ENCODE measurements at regions not wholly inside any gene's neighbourhood (a gene's known extent, or its start where the extent isn't known, plus 50 kb on each side); places are given as distances from the start of the nearest gene placed in this dataset.

DNA sequence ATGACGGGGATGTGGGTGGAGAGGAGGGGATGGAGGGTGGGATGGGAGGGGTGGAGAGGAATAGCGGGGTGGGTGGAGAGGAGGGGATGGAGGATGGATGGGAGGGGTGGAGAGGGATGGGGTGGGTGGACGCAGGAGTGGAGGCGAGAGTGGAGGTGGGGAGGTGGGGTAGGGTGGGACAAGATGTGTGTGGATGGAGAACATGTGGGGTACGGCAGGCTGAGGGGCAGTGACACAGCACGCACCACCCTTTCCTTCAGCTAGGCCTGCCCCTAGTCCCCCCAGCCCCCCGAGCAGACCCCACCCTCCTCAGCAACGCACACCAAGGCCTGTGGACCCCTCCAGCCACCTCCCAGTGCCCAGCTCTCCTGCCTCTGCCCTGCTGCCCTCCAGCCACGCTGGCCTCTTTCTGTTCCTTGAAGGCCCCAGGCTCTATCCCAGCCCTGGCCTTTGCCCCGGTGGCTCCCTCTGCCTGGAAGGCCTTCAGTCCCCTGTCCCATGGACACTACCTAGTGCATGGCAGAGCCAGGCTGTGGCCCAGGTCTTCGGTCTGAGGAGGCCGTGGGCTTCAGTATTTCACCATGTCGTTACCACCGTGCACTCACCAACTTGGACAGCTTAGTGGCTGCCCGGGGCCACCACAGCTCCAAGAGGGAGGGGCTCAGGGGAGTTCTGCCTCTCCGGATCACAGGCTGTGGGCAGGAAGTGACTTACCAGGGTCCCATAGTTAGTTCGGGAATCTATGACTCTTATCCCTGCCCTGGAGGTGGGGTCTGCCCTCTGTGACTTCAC, 78.4 kb upstream of the PMEPA1 start:
- TF ChIP-seq, protein P1, sequence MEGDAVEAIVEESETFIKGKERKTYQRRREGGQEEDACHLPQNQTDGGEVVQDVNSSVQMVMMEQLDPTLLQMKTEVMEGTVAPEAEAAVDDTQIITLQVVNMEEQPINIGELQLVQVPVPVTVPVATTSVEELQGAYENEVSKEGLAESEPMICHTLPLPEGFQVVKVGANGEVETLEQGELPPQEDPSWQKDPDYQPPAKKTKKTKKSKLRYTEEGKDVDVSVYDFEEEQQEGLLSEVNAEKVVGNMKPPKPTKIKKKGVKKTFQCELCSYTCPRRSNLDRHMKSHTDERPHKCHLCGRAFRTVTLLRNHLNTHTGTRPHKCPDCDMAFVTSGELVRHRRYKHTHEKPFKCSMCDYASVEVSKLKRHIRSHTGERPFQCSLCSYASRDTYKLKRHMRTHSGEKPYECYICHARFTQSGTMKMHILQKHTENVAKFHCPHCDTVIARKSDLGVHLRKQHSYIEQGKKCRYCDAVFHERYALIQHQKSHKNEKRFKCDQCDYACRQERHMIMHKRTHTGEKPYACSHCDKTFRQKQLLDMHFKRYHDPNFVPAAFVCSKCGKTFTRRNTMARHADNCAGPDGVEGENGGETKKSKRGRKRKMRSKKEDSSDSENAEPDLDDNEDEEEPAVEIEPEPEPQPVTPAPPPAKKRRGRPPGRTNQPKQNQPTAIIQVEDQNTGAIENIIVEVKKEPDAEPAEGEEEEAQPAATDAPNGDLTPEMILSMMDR (IDR thresholded peaks at IDR 0.05; ENCODE audit: low read length), result no peak
- TF ChIP-seq EZH2 (IDR thresholded peaks at IDR 0.05; ENCODE audit: borderline replicate concordance, low read length), result no peak

Measured in OCI-LY1 (cell line).